Adrenal gland (tissue), 5 donors: ENCODE measurements at regions not wholly inside any gene's neighbourhood (a gene's known extent, or its start where the extent isn't known, plus 50 kb on each side); places are given as distances from the start of the nearest gene placed in this dataset.

Experiments
- POLR2A ChIP-seq, 2 donors: fragments of 450-650 bp; IDR thresholded peaks; one replicate each; pipeline ENCODE4 v1.6.1; 2017; ENCODE audit warnings: antibody characterized with exemption in 2 of 2, mild to moderate bottlenecking in 2 of 2, moderate library complexity in 1 of 2
- TF ChIP-seq, protein P1 (sequence below), 6 experiments: fragments of 450-650 bp in 4 of 6; fragments of 200-600 bp in 2 of 6; sonication (generic) in 1 of 6; IDR thresholded peaks; 1 replicate in 5 of 6; 2 replicates in 1 of 6; pipeline versions ENCODE4 v1.5.1 to v1.8.0; 2016 to 2021; ENCODE audit warnings: antibody characterized with exemption in 6 of 6, mild to moderate bottlenecking in 2 of 6, moderate library complexity in 1 of 6
- donor health status: DM: no; HTN: no; CAD: no.

DNA sequence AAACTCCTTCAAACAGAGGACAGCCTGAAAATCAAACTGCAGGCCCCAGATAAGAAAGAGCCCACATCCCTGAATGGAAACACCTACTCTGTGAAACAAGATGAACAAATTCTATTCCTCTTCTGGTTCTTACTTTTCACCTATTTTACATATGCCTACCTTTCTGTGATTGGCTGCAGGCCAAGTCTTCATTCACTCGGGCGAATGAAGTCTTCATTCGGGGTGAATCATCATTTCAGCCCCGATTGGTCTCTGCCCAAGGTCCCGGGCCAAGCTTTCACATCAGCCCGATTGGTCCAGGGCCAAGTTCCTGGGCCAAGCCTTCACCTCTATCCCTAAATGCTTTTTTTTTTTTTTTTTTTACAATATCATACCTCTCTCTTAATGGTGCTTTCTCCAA, 529.8 kb upstream of the ACTRT1 start:
- TF ChIP-seq, protein P1, sequence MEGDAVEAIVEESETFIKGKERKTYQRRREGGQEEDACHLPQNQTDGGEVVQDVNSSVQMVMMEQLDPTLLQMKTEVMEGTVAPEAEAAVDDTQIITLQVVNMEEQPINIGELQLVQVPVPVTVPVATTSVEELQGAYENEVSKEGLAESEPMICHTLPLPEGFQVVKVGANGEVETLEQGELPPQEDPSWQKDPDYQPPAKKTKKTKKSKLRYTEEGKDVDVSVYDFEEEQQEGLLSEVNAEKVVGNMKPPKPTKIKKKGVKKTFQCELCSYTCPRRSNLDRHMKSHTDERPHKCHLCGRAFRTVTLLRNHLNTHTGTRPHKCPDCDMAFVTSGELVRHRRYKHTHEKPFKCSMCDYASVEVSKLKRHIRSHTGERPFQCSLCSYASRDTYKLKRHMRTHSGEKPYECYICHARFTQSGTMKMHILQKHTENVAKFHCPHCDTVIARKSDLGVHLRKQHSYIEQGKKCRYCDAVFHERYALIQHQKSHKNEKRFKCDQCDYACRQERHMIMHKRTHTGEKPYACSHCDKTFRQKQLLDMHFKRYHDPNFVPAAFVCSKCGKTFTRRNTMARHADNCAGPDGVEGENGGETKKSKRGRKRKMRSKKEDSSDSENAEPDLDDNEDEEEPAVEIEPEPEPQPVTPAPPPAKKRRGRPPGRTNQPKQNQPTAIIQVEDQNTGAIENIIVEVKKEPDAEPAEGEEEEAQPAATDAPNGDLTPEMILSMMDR (IDR thresholded peaks at IDR 0.05): no peak
- TF ChIP-seq POLR2A (IDR thresholded peaks at IDR 0.05): no peak
